ENCODE measurements at regions not wholly inside any gene's neighbourhood (a gene's known extent, or its start where the extent isn't known, plus 50 kb on each side); places are given as distances from the start of the nearest gene placed in this dataset.

DNA sequence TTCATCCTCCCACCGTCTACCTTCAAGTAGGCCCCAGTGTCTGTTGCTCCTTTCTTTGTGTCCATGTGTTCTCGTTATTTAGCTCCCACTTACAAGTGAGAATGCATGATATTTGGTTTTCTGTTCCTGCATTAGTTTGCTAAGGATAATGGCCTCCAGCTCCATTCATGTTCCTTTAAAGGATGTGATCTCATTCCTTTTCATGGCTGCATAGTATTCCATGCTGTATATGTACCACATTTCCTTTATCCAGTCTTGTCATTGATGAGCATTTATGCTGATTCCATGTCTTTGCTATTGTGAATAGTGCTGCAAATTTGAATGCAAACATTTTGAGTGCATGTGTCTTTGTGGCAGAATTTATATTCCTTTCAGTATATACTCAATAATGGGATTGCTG is 259.6 kb upstream of the PELI2 start:
- TF ChIP-seq, protein P1, sequence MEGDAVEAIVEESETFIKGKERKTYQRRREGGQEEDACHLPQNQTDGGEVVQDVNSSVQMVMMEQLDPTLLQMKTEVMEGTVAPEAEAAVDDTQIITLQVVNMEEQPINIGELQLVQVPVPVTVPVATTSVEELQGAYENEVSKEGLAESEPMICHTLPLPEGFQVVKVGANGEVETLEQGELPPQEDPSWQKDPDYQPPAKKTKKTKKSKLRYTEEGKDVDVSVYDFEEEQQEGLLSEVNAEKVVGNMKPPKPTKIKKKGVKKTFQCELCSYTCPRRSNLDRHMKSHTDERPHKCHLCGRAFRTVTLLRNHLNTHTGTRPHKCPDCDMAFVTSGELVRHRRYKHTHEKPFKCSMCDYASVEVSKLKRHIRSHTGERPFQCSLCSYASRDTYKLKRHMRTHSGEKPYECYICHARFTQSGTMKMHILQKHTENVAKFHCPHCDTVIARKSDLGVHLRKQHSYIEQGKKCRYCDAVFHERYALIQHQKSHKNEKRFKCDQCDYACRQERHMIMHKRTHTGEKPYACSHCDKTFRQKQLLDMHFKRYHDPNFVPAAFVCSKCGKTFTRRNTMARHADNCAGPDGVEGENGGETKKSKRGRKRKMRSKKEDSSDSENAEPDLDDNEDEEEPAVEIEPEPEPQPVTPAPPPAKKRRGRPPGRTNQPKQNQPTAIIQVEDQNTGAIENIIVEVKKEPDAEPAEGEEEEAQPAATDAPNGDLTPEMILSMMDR (IDR thresholded peaks at IDR 0.05; ENCODE audit: insufficient read depth, low read length, poor library complexity, severe bottlenecking) = no peak
- no peak for TF ChIP-seq EZH2phosphoT487 (conservative IDR thresholded peaks at IDR 0.05; ENCODE audit: low read length)
